Hepatocyte (in vitro differentiated cells): ENCODE measurements at regions not wholly inside any gene's neighbourhood (a gene's known extent, or its start where the extent isn't known, plus 50 kb on each side); places are given as distances from the start of the nearest gene placed in this dataset.
"Not testable (repeated sequence)": the region's sequence is repeated elsewhere in the genome, so short reads cannot be mapped to it uniquely, and the experiment has no call there.

Experiments used
- EZH2 ChIP-seq: fragments of 200-600 bp; sonication (generic); IDR thresholded peaks from 2 replicates; pipeline ENCODE4 v1.6.1; 2016; ENCODE audit warnings: antibody characterized with exemption, mild to moderate bottlenecking, borderline replicate concordance
- EZH2phosphoT487 ChIP-seq: fragments of 200-600 bp; sonication (generic); IDR thresholded peaks from one replicate; pipeline ENCODE4 v1.6.1; 2018; ENCODE audit warnings: antibody characterized with exemption, mild to moderate bottlenecking, low read depth, moderate library complexity; ENCODE audit not compliant: unreplicated experiment, severe bottlenecking
- TF ChIP-seq, protein P1 (sequence below): fragments of 200-600 bp; sonication (generic); IDR thresholded peaks from 2 replicates; pipeline ENCODE4 v1.5.1; 2016; ENCODE audit warnings: antibody characterized with exemption, mild to moderate bottlenecking; ENCODE audit not compliant: poor library complexity

DNA sequence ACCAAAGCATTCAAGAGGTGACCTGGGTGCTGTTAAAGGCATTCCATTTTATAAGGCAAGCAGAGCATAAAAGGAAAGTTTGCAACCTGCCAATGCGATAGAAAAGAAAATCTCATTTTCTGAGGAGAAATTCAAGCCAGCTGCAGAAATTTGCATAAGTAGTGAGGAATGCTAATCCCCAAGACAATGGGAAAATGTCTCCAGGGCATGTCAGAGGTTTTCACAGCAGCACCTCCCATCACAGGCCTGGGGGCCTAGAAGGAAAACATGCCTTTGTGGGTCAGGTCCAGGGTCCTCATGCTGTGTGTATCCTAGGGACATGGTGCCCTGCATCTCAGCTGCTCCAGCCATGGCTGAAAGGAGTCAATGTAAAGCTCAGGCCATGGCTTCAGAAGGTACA, 775.8 kb downstream of the IGSF11 start:
- not testable (repeated sequence) for TF ChIP-seq EZH2, EZH2phosphoT487
- TF ChIP-seq, protein P1, sequence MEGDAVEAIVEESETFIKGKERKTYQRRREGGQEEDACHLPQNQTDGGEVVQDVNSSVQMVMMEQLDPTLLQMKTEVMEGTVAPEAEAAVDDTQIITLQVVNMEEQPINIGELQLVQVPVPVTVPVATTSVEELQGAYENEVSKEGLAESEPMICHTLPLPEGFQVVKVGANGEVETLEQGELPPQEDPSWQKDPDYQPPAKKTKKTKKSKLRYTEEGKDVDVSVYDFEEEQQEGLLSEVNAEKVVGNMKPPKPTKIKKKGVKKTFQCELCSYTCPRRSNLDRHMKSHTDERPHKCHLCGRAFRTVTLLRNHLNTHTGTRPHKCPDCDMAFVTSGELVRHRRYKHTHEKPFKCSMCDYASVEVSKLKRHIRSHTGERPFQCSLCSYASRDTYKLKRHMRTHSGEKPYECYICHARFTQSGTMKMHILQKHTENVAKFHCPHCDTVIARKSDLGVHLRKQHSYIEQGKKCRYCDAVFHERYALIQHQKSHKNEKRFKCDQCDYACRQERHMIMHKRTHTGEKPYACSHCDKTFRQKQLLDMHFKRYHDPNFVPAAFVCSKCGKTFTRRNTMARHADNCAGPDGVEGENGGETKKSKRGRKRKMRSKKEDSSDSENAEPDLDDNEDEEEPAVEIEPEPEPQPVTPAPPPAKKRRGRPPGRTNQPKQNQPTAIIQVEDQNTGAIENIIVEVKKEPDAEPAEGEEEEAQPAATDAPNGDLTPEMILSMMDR: not testable (repeated sequence)
